ENCODE measurements at regions not wholly inside any gene's neighbourhood (a gene's known extent, or its start where the extent isn't known, plus 50 kb on each side); places are given as distances from the start of the nearest gene placed in this dataset.
"Not testable (repeated sequence)": the region's sequence is repeated elsewhere in the genome, so short reads cannot be mapped to it uniquely, and the experiment has no call there.

DNA sequence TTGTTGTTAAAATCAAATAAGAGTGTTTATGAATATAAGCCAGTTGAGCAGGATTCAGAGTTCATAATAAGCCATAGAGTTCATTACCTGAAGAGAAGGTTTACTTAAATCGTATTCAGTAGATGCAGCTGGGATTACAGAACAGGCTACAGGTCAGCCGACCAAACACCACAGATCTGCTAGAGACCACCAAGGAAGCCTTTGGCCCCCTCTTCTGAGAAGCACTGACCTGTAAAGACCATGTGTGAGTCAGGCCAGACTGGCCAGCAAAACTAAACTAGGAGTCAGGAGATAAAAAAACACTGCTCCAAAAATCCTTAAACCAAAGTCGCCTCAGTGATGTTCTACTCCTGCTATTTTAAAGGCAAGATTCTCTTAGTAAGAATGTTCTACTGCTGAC lies 1125.5 kb downstream of the FAT4 start:
- DNase-seq (ENCODE audit: low read depth) = no peak

DNA sequence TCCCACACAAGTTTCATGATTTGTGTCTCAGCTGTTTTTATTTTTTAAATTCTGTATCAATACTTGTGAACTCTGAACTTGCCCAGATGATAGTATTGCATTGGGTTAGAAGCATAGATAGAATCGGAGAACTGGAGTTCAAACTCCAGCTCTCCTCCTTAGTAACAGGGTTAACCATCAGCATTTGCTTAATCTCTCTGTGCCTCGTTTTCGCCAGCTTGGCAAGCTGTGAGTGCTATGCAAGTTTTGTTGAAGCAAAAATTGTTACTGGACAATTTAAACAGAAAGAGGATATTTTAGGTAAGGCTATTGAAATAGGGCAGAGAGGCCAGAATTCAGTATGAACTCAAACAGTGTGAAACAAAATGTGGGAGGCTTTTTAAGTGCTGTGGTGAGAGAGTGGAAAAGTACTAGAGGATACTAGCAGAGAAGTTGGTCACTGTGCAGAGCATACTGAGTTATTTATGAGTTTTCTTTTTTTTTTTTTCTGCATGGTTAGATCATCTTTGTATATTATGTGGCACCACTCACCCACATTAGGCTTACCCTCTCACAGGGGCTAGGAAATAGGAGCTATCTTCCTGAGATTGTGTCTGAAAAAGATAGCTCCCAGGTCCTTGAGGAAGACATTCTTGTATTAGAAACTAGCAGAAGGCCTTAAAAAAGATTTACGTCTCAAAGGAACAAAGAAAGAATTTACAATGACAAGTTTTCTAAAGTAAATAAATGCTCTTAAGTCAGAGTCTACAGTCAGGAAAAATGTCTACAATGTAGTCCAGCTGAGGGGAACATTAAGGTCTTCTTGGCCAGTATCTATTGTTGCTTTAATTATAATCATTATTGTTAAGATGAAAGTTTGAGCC lies 1126.6 kb downstream of the FAT4 start:
- DNase-seq (ENCODE audit: low read depth) = no peak

DNA sequence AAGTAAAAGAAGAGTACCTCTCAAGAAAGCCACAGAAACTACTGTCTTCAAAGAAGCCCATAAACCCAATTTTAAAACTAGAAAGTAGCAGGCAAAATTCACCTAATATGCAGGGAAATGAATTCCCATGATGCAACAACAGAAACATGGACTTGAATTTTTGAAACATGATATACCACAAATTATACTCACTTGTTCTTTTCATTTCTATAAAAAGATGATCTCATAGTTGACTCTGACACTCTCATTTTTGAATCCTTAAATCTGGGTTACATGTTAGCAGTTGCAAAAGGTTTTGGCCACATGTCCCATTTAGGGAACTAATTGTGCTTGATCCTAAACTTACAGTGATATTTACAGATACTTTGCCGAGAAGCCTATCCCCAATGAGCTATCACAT lies 1130.8 kb downstream of the FAT4 start:
- DNase-seq (ENCODE audit: low read depth) = no peak

DNA sequence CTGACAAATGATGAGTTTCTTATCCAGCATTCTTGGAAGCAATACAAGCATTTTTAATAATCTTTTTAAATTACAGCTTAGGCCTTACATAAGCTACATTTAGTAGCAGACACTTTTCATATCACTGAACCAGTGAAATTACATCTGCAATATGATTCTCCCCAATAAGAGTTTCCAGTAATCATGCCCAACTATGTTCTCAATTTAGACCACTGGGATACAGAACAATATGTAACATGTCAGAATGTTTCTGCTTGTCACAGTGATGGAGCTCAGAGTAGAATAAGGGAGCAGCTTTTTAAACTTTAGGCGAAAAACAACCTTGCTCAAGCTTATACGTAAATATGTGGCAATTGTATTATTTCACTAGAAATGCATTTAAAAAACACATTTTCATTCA lies 1132.2 kb downstream of the FAT4 start:
- no peak for DNase-seq (ENCODE audit: low read depth)

DNA sequence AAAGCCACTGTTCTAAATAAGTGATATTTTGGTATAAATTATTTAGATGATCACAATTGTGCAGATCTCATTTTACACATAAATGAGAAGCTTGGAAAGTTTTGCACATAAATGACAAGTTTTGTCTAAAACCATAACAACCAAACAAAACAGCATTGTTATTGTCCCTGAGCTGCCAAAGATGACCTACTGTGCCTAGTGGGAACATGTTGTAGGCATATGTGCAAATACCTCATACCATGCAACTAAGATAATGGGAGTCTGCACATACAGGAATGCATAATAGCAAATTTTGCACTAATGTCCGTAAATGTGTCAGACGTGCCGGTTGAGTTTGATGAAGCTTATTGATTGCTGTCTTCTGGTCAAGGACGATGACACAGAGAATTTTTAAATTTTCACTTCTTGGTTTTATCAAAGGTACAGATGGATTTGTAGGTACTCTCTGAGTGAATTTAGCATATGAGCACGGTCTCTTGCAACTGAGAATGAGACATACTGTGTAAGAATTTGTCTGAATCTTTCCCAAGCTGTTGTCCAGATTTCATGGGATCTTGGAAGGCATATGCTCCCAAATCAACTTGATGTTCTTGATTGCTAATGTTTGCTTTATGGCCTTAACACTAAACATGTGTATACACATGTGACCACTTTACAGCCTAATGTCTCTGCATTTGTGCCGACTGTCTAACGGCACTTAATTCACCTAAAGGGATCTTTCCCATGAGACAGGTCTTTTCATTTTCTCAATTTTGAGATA lies 1133.5 kb downstream of the FAT4 start:
- no peak for DNase-seq (ENCODE audit: low read depth)

DNA sequence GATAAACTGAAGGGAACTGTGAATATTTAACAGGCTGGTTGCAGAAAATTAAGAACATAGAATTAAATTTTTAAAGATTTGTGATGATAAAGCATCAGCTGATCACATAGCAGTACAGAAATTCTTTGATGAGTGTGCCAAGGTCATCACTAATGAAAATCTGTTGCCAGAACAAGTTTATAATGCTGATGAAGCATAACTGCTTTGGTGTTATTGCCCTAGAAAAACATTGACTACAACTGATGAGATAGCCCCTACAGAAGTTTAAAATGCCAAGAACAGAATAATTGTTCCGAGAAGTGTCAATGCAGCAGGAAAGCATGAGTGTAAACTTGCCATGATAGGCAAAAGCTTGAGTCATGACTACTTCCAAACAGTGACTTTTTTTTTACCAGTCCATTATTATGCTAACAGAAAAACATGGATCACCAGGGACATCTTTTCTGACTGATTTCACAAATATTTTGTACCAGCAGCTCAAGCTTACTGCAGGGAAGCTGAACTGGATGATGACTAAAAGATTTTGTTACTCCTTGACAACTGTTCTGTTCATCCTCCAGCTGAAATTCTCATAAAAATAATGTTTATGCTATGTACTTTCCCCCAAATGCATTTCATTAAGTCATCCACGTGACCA lies 1136.6 kb downstream of the FAT4 start:
- DNase-seq (ENCODE audit: low read depth) = no peak

DNA sequence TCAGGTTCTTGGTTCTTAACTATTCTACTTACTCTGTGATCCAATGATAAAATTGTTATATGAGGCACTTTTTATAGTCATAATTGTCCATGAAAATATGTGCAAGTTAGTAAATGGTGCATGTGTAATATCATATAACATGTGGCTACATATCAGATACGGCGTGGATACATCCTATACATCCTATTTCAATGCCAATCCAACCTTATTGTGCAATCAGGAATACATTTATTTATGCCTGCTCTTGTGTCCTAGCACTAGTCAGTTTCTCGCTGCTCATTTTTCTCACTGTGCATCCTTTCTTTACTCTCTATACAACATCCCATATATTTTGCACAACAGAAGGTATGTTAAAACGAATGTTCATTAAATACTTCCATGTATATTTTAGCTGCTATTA lies 1141.1 kb downstream of the FAT4 start:
- DNase-seq (ENCODE audit: low read depth) = no peak

DNA sequence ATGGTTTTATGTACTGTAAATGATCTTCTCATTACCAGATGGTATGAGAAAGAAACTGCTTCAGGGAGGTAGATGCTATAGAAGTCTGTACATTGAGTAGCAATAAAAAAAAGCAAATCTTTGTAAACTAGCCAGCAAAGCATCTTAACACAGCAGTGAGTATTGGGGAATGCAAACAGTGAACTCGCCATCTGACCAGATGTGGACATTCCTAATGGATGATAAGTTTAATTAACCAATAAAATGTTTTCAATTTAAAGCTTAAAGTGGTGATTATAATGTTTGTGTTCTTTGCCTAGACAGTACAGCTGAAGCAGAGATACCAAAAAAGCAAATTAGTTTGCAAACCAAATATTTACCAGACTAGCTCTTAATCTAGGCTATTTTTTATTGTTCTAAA lies 1144.2 kb downstream of the FAT4 start:
- DNase-seq (ENCODE audit: low read depth) = no peak

DNA sequence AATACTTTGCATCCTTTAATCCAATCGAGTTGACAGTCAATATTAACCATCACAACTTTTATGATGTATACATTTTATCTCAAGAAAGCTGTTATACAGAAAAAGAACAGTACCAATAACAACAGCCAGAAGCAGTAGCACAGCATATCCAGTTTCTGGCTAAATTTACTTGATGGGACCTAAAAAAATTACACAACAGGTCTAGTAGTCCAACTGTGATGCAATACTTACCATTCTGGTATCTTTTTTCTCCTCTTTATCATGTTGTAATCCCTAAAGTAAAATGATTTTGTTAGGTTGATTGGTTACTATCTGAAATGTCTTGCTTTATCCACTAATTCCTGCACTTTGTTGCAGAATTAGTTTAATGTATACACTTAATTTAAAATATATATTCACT lies 1150.6 kb downstream of the FAT4 start:
- no peak for DNase-seq (ENCODE audit: low read depth)

DNA sequence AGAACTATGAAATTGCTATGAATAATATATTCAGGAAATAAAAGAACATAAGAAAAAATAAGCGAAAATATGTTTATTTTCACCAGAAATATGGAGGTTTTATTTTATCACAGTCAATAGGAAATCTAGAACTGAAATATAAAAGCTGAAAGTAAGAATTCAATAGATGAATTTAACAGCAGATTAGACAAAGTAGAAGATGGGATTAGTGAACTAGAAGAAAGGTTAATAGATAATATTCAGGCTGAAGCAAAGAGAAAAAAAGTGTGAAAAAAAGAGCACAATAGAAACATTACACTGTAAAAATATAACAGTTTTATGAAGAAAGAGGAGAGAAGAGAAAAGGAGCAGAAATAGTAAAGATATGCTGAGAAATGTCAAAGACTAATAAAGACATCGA lies 1152.1 kb downstream of the FAT4 start:
- DNase-seq (ENCODE audit: low read depth) = no peak

DNA sequence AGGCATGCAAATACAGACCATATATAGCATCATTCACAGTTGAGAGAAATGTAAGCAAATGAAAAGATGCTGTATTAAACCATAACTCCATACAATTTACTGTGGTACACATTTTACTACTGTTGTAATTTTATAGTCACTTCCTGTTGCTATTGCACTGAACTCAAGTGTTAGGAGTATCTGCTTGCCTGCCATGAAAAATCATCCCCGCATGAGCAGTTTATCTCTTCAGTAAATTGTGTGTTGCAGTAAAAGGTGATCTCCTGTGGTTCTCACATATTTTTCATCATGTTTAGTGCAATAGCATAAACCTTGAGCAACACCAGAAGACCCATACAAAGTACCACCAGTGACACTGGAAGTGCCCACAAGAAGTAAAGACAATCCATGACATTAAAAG lies 1153.4 kb downstream of the FAT4 start:
- no peak for DNase-seq (ENCODE audit: low read depth)

DNA sequence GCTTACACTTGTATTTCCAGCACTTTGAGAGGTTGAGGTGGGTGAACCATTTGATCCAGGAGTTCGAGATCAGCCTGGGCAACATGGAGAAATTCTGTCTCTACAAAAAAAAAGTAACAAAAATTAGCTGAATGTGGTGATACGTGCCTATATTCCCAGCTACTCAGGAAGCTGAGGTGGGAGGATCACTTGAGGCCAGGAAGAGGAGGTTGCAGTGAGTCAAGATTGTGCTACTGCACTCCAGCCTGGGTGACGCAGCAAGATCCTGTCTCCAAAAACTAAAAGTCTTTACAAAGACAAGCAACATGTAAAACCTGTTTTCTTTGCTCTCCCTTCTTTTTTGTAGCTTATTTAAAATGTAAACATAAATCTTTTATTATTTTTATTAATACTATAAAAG lies 1156.1 kb downstream of the FAT4 start:
- DNase-seq (ENCODE audit: low read depth) = no peak

DNA sequence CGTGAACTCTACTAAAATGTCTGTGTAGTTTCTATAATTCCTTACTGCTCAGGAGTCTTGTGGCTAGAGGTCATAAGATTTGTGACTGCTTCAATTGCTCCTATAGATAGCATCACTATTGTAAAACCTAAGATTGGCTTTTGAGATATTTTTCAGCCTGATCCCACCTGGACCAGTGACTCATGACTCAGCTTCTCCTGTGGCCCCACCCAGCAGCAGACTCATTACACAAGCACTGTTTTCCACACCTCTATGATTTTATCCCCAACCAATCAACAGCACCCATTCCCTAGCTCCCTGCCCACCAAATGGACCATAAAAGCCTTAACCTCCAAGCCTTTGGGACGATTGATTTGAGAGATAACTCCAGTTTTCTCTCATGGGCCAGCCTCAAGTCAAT lies 1157.0 kb upstream of the INTU start:
- no peak for DNase-seq (ENCODE audit: low read depth)

DNA sequence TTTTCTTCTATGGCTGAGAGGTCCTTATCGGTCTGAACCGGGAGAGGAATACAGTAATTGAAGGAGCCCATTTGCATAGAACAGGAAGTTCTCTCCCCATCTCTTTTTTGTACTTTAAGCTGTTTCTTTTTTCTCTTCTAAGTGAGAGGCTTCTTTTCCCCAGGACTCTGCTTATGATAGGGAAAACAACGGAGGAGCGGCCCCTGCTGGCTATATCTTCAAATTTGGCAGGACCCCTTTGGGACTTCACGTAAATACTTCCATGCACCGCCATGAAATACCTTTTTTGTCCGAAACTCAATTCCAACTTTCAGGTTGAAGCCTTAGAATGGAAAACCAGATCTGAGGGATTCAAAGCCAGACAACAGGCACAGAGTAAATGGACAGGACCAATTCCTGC lies 1153.0 kb upstream of the INTU start:
- no peak for DNase-seq (ENCODE audit: low read depth)

DNA sequence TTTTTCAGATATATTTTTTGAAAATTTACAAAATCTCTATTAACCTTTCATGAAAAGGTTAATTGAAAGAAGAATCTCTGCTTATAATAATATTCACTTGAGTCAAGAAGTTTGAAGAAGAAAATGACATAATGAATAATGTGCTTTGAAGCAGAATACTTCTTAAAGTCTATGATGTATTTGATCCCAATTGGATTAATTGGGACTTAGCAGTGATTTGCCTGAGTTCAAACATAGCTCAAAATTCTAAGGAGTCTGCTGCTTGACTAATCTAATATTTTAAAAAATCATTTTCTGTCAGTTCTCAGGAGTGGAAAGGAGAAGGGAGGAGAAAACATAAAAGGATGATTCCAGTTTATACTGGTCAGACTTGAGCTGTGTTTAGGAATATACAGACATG lies 1150.4 kb upstream of the INTU start:
- DNase-seq (ENCODE audit: low read depth) = no peak

DNA sequence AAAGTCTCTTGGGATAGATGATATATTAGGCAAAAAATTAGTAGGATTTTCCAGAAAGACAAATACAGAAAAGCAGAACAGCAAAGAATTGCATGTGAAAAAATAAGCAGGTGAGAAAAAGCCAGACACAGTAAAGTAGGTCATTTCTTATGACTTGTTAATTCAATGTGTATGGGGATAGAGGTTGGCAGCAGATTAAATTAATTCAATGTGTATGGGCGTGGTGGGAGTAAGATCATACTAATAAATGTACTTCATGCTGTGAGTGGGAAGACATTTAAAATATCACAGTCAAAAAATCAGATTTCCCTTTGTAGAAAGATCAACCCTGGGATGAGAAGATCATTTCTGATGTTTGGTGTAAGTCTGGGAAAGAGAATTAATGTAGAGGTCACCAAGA lies 1146.4 kb upstream of the INTU start:
- DNase-seq (ENCODE audit: low read depth) = no peak

DNA sequence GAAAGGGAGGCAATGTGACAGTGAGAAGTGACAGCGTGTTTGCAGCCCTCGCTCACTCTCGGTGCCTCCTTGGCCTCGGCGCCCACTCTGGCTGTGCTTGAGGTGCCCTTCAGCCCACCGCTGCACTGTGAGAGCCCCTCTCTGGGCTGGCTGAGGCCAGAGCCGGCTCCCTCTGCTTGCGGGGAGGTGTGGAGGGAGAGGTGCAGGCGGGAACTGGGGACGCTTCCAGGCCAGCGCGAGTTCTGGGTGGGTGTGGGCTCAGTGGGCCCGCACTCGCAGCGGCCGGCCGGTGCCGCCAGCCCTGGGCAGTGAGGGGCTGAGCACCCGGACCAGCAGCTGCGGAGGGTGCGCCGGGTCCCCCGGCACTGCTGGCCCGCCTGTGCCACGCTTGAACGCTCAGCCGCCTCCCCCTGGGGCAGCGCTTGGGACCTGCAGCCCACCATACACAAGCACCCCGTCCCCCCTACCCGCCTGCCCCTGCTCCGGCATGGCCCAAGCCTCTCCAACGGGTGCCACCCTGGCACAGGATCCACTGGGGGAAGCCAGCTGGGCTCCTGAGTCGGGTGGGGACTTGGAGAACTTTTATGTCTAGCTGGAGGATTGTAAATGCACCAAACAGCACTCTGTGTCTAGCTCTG lies 1142.8 kb upstream of the INTU start:
- no peak for DNase-seq (ENCODE audit: low read depth)

DNA sequence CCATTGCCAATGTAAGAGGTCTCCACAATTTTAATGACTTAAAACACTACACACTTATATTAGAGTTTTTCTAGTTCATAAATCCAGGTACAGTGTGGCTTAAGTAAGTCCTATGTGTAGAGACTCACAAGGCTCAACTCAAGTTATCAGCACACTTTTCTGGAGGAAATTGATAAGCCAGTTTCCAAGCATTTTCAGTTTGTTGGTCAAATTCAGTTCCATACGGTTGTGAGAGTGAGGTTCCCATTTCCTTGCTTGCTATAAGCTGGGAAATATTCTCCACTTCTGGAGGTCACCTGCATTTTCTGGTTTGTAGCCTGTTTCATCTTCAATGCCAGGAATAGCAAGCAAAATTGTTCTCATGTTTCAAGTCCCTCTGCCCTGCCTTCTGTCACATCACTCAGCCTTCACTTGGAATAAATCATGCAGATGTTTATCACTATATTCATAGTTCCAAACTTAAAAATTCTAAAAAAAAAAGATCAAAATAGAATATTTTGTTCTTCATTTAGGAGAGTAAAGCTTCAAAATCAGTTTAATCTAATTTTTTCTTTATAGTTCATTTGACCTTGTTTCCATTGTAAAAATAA lies 1137.5 kb upstream of the INTU start:
- no peak for DNase-seq (ENCODE audit: low read depth)

DNA sequence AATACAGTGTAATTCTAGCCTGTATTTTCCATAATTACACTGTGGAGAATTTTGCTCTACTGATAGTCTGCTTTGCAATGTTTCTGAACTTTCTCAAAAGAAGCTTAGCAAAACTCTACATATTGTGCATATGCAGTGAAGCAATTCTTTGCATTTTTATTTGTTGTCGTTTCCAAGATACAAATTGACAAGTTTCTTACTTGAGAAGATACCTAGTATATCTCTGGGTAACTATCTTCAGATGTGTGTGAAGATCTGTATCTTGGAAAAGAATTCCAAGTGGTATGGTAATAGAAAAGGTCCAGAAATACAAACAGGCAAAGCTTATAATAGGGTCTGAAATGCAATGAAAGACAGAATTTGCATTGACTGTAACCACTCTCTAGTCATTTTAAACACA lies 1119.8 kb upstream of the INTU start:
- no peak for DNase-seq (ENCODE audit: low read depth)

DNA sequence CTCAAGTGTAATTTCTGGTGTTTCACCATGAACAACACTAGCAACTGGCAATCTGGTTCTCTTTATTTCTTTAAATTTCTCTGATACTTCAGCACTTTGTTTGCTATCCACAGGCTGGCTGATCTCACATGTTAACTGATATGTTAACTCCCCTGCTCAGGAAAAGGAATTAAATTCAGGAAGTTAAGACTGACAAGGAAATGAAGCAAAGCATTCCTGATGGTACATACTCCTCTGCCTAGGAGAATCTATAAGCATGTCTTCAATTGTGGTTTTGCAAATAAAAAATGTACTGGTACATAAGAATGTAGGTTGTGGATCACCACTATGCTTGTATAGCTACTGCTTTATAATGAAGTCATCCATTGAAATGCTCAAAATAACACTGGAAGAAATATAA lies 1119.2 kb upstream of the INTU start:
- DNase-seq (ENCODE audit: low read depth) = no peak

DNA sequence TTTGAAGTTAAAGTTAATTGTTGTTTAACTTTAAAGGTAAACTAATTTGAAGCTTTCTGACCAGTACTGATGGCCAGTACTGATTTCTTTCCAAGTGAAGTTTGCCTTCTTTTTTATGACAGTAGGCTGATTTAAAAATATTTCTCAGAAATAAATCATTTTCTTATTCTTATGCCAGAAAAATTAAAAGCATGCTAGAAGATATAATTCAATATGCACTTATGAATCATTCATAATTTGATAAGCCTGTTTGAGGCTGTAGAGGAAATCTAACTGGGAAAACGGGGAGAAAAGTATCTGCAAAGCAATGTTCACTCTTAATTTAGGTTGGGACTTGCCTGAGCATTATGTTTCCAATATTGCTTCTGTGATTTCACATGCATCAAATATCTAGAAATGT lies 1112.0 kb upstream of the INTU start:
- DNase-seq (ENCODE audit: low read depth) = no peak

DNA sequence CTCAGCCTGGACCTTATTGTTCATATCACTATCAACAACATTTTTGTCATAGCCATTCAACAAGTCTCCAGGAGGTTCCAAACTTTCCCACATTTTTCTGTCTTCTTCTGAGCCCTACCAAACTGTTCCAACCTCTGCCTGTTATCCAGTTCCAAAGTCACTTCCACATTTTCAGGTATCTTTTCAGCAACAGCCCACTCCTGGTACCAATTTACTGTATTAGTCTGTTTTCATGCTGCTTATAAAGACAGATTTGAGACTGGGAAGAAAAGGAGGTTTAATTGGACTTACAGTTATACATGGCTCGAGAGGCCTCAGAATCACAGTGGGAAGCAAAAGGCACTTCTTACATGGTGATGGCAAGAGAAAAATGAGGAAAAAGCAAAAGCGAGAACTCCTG lies 1107.4 kb upstream of the INTU start:
- not testable (repeated sequence) for DNase-seq (ENCODE audit: low read depth)

Data from activated T-cell treated with anti-CD3 and anti-CD28 coated beads for 48 hours (primary cell).